Liver (tissue), 3 donors: ENCODE measurements at regions not wholly inside any gene's neighbourhood (a gene's known extent, or its start where the extent isn't known, plus 50 kb on each side); places are given as distances from the start of the nearest gene placed in this dataset.

Experiments used
- GABPA ChIP-seq, 2 donors: IDR thresholded peaks in 1 of 2; conservative IDR thresholded peaks in 1 of 2; 2 replicates each; pipeline ENCODE4 v1.6.1; 2016; ENCODE audit warnings: antibody characterized with exemption in 2 of 2, mild to moderate bottlenecking in 1 of 2, moderate library complexity in 1 of 2
- JUND ChIP-seq, 2 donors: IDR thresholded peaks; 2 replicates each; pipeline ENCODE4 v1.6.1; 2016; ENCODE audit warnings: antibody characterized with exemption in 2 of 2
- RXRA ChIP-seq, 2 donors: IDR thresholded peaks; 2 replicates each; pipeline ENCODE4 v1.6.1; 2017 to 2018; ENCODE audit warnings: antibody characterized with exemption in 2 of 2, mild to moderate bottlenecking in 1 of 2
- YY1 ChIP-seq: IDR thresholded peaks from 2 replicates; pipeline ENCODE4 v1.6.1; 2016; ENCODE audit warnings: antibody characterized with exemption, mild to moderate bottlenecking
- ZBTB33 ChIP-seq: IDR thresholded peaks from 2 replicates; pipeline ENCODE4 v1.6.1; 2016; ENCODE audit warnings: antibody characterized with exemption
- TF ChIP-seq, protein P1 (sequence below): fragments of 150-350 bp; IDR thresholded peaks from 2 replicates; pipeline ENCODE4 v1.5.1; 2017; ENCODE audit warnings: improper control_type of control experiment, low read depth, low read length; ENCODE audit not compliant: missing input control
- TF ChIP-seq, protein P2 (sequence below): IDR thresholded peaks from 2 replicates; pipeline ENCODE4 v1.6.1; 2016; ENCODE audit warnings: antibody characterized with exemption, mild to moderate bottlenecking
- donor health status: healthy.
- donor health status: healthy.

GRCh38 chr2:236738896-236739295 is 169.3 kb downstream of the ACKR3 start:
- no peak for TF ChIP-seq YY1
- TF ChIP-seq, protein P1, sequence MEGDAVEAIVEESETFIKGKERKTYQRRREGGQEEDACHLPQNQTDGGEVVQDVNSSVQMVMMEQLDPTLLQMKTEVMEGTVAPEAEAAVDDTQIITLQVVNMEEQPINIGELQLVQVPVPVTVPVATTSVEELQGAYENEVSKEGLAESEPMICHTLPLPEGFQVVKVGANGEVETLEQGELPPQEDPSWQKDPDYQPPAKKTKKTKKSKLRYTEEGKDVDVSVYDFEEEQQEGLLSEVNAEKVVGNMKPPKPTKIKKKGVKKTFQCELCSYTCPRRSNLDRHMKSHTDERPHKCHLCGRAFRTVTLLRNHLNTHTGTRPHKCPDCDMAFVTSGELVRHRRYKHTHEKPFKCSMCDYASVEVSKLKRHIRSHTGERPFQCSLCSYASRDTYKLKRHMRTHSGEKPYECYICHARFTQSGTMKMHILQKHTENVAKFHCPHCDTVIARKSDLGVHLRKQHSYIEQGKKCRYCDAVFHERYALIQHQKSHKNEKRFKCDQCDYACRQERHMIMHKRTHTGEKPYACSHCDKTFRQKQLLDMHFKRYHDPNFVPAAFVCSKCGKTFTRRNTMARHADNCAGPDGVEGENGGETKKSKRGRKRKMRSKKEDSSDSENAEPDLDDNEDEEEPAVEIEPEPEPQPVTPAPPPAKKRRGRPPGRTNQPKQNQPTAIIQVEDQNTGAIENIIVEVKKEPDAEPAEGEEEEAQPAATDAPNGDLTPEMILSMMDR: no peak
- TF ChIP-seq RXRA (IDR thresholded peaks at IDR 0.05): no peak
- no peak for TF ChIP-seq GABPA (IDR thresholded peaks at IDR 0.05 in 1 of 2, conservative IDR thresholded peaks at IDR 0.05 in 1 of 2)
- TF ChIP-seq, protein P2, sequence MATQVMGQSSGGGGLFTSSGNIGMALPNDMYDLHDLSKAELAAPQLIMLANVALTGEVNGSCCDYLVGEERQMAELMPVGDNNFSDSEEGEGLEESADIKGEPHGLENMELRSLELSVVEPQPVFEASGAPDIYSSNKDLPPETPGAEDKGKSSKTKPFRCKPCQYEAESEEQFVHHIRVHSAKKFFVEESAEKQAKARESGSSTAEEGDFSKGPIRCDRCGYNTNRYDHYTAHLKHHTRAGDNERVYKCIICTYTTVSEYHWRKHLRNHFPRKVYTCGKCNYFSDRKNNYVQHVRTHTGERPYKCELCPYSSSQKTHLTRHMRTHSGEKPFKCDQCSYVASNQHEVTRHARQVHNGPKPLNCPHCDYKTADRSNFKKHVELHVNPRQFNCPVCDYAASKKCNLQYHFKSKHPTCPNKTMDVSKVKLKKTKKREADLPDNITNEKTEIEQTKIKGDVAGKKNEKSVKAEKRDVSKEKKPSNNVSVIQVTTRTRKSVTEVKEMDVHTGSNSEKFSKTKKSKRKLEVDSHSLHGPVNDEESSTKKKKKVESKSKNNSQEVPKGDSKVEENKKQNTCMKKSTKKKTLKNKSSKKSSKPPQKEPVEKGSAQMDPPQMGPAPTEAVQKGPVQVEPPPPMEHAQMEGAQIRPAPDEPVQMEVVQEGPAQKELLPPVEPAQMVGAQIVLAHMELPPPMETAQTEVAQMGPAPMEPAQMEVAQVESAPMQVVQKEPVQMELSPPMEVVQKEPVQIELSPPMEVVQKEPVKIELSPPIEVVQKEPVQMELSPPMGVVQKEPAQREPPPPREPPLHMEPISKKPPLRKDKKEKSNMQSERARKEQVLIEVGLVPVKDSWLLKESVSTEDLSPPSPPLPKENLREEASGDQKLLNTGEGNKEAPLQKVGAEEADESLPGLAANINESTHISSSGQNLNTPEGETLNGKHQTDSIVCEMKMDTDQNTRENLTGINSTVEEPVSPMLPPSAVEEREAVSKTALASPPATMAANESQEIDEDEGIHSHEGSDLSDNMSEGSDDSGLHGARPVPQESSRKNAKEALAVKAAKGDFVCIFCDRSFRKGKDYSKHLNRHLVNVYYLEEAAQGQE: no peak
- no peak for TF ChIP-seq ZBTB33
- TF ChIP-seq JUND (IDR thresholded peaks at IDR 0.05): no peak
